DMS153 treated with DMSO at 0.1 percent for 48 hours (cell line): ENCODE measurements at regions not wholly inside any gene's neighbourhood (a gene's known extent, or its start where the extent isn't known, plus 50 kb on each side); places are given as distances from the start of the nearest gene placed in this dataset.

ENCODE experiments used
- DNase-seq: peaks from one replicate; lab custom pipeline; 2025; ENCODE audit not compliant: unreplicated experiment; lab: John Stamatoyannopoulos, UW

GRCh38 chr1:34405266-34405959 is 228.7 kb downstream of the C1orf94 start:
- DNase-seq = no peak

GRCh38 chr1:34406377-34406776 is 229.7 kb downstream of the C1orf94 start:
- DNase-seq = no peak

- no peak for DNase-seq
These were observed 230.3 kb downstream of the C1orf94 start for GRCh38 chr1:34406833-34407539.

- DNase-seq = no peak
These were observed 231.3 kb downstream of the C1orf94 start for GRCh38 chr1:34408011-34408410.

- no peak for DNase-seq
These were observed 233.1 kb downstream of the C1orf94 start for GRCh38 chr1:34409689-34410229.

- DNase-seq = no peak
These were observed 236.1 kb downstream of the C1orf94 start for GRCh38 chr1:34412598-34413370.

GRCh38 chr1:34415140-34415539 is 238.4 kb downstream of the C1orf94 start:
- no peak for DNase-seq

GRCh38 chr1:34418166-34418565 is 241.5 kb downstream of the C1orf94 start:
- no peak for DNase-seq

- no peak for DNase-seq
These were observed 243.0 kb downstream of the C1orf94 start for GRCh38 chr1:34419663-34420136.

- no peak for DNase-seq
These were observed 248.3 kb downstream of the C1orf94 start for GRCh38 chr1:34425046-34425445.

GRCh38 chr1:34425785-34426184 is 249.1 kb downstream of the C1orf94 start:
- DNase-seq = no peak

GRCh38 chr1:34426325-34426896 is 249.7 kb downstream of the C1orf94 start:
- no peak for DNase-seq

- DNase-seq = no peak
These were observed 250.5 kb downstream of the C1orf94 start for GRCh38 chr1:34427170-34427569.

GRCh38 chr1:34433099-34433498 is 256.4 kb downstream of the C1orf94 start:
- no peak for DNase-seq

- no peak for DNase-seq
These were observed 260.1 kb downstream of the C1orf94 start for GRCh38 chr1:34436836-34437235.

- no peak for DNase-seq
These were observed 264.8 kb downstream of the C1orf94 start for GRCh38 chr1:34441259-34442069.

- no peak for DNase-seq
These were observed 267.8 kb downstream of the C1orf94 start for GRCh38 chr1:34444516-34444915.

GRCh38 chr1:34450325-34450724 is 273.6 kb downstream of the C1orf94 start:
- no peak for DNase-seq

GRCh38 chr1:34452451-34452850 is 275.7 kb downstream of the C1orf94 start:
- DNase-seq = no peak

- DNase-seq = no peak
These were observed 278.4 kb downstream of the C1orf94 start for GRCh38 chr1:34455121-34455520.
